Pancreas (tissue), 10 donors: ENCODE measurements at regions not wholly inside any gene's neighbourhood (a gene's known extent, or its start where the extent isn't known, plus 50 kb on each side); places are given as distances from the start of the nearest gene placed in this dataset.

Experiments used
- ATAC-seq, 4 donors: fragments of 200-7000 bp; cut with Tn5 transposase; one replicate each; pipeline versions ENCODE4 v1.8.0 to v1.9.1; 2020; ENCODE audit warnings: mild to moderate bottlenecking in 4 of 4, moderate library complexity in 4 of 4
- DNase-seq, 6 donors: peaks; one replicate each; pipeline ENCODE4 v3.0.0-alpha.2; 2020
- FAIRE-seq: peaks from 2 replicates; lab custom pipeline; 2012; peaks lifted over from hg19 to GRCh38; lab: Jason Lieb, UNC
- H3K27ac ChIP-seq, 4 donors: fragments of 200-600 bp; sonication (generic); 1 replicate in 3 of 4; 2 replicates in 1 of 4; pipeline versions ENCODE4 v1.5.0 to v1.8.0; 2020
- H3K27me3 ChIP-seq, 4 donors: fragments of 200-600 bp; one replicate each; pipeline ENCODE4 v1.8.0; 2021
- H3K36me3 ChIP-seq, 3 donors: fragments of 200-600 bp; sonication (generic) in 1 of 3; one replicate each; pipeline versions ENCODE4 v1.5.0 to v1.8.0; 2020 to 2021
- H3K4me1 ChIP-seq, 3 donors: fragments of 200-600 bp; one replicate each; pipeline ENCODE4 v1.8.0; 2021
- H3K4me3 ChIP-seq, 4 donors: fragments of 200-600 bp; sonication (generic) in 2 of 4; one replicate each; pipeline versions ENCODE4 v1.5.0 to v1.8.0; 2020 to 2021
- H3K9me3 ChIP-seq, 4 donors: fragments of 200-600 bp; one replicate each; pipeline ENCODE4 v1.8.0; 2021
- WGBS, 2 donors: extraction: QIAGEN DNeasy Blood & Tissue Kit; methylation state at CpG; one replicate each; pipeline ENCODE4 v1.1.7; 2013; 5-methylcytosine and 5-hydroxymethylcytosine counted together
- intact Hi-C, 3 donors: fragments of 100-400 bp; cut with DNase I; formaldehyde crosslinking; loops; one replicate each; pipeline versions ENCODE4 v1.11.1 to v1.14.2; 2022
- TF ChIP-seq, protein P1 (sequence below), 4 donors: fragments of 200-600 bp; sonication (generic) in 3 of 4; IDR thresholded peaks; one replicate each; pipeline versions ENCODE4 v1.5.0 to v1.8.0; 2021; ENCODE audit warnings: antibody characterized with exemption in 4 of 4
- donor health status: healthy with polysubstance abuse.
- donor health status: DM: no; HTN: no; CAD: no; lungs with moderate emphysema.
- donor health status: DM: no; HTN: no; CAD: no.
- donor health status: control.
- donor health status: control.
- donor health status: Bipolar disorder and iron deficiency.
- donor health status: DM: yes; HTN: yes; CAD: no.
- donor health status: DM: no; HTN: no; CAD: no.
- donor health status: DM: no; HTN: no; CAD: no.
- donor health status: DM: yes; HTN: yes; CAD: no.

DNA sequence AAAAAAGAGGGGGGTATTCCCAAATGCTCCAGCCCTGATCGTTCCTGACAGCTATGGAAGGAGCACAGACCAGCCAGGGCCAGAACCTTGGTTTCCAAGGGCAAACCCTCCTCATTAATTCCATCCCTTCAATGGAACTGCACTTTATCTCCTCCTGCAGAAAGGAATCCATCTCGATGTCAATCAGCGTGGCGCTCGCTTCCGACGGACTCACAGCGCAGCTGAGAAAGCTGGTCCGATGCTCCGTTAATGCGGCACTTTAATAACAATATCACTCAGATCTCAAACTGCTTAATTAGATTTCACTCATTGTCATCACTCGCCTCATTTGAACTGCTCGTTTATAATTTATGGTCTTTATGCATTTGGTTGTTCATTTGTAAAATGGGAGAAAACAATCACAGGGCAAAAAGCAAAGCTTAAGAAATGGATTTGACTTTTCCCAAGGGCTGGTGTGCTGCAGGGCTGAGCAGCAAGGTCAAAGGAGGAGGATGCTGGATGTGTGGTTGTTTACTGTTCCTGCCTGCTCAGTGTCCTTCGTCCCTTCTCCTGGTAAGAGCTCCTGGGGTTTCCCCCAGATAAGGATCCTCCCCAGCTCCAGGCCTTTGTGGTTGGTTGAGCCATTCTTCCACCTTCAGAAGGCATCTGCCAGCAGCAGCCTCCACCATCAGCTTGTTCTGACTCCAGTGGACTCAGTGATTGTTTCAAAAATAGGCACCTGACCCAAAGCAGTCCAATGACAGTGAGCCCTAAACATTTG lies 152.7 kb downstream of the ANKRD60 start:
- FAIRE-seq (no peak), DNase-seq (no peak), ATAC-seq (peak in 1 of 4 donors; percentile 33)
- H3K9me3 ChIP-seq = no peaks in the 10 kb centered on the region
- peak overlapping the region in 1 of 4 donors; percentile 21 for H3K27ac ChIP-seq
- WGBS, 2 donors = 64 to 75% methylated on average over 14 of the region's 14 CpGs
- no peak overlapping the region for H3K4me3 ChIP-seq
- TF ChIP-seq, protein P1, sequence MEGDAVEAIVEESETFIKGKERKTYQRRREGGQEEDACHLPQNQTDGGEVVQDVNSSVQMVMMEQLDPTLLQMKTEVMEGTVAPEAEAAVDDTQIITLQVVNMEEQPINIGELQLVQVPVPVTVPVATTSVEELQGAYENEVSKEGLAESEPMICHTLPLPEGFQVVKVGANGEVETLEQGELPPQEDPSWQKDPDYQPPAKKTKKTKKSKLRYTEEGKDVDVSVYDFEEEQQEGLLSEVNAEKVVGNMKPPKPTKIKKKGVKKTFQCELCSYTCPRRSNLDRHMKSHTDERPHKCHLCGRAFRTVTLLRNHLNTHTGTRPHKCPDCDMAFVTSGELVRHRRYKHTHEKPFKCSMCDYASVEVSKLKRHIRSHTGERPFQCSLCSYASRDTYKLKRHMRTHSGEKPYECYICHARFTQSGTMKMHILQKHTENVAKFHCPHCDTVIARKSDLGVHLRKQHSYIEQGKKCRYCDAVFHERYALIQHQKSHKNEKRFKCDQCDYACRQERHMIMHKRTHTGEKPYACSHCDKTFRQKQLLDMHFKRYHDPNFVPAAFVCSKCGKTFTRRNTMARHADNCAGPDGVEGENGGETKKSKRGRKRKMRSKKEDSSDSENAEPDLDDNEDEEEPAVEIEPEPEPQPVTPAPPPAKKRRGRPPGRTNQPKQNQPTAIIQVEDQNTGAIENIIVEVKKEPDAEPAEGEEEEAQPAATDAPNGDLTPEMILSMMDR (IDR thresholded peaks at IDR 0.05) = no peak
- no peaks in the 10 kb centered on the region for H3K27me3 ChIP-seq
- no peaks in the 10 kb centered on the region for H3K36me3 ChIP-seq
- H3K4me1 ChIP-seq = no peaks in the 10 kb centered on the region
- intact Hi-C loops = no loop called here

DNA sequence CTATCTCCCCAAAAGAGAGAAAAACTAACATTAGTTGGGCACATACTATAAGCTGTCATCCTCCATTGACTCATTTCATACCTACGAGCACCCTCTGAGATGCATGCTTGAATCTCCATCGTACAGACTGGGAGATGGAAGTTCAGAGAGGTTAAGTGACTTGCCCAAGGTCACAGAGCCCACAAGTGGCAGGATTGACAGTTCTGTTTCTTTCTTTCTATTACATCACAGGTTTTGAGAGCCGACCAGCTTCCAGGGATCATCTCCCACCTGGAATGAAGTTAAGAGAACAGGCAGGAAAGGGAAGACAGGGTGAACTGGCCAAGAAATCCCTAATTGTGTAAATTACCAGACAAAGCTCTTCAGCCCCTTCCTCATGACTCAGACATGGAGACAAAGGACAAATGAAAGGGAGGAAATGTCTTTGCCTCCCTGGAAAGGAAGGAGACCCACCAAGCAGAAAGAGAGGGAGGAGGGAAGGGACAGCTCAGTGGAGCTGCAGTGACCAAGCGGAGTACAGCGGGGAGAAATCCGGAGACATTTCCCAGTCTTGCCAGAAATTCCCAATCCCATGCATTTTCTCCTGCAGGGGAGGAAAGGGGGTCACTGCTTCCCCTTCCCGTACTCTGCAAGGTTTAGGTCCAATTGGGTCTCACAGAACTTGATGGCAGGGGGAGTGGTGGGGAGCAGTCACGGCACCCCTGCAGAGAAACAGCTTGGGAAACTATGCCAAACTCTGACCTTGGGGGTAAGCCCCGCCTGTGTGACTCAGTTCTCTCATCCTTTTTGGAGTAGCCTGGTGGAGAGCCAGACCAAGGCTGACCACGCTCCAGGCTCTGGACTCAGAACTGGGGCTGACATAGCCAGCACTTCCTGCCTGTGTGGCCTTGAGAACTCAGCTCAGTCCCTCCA lies 154.3 kb downstream of the ANKRD60 start:
- peak overlapping the region in 1 of 4 donors; percentile 2 for H3K27ac ChIP-seq
- H3K9me3 ChIP-seq = no peaks in the 10 kb centered on the region
- DNase-seq = no peak
- intact Hi-C loops = no loop called here
- H3K4me1 ChIP-seq = no peaks in the 10 kb centered on the region
- TF ChIP-seq, protein P1 (IDR thresholded peaks at IDR 0.05) = no peak
- H3K27me3 ChIP-seq = no peaks in the 10 kb centered on the region
- 50 to 58% methylated on average over 10 of the region's 10 CpGs for whole genome bisulfite sequencing, 2 donors
- FAIRE-seq = no peak
- H3K4me3 ChIP-seq = no peak overlapping the region
- peak in 3 of 4 donors; percentile 44 to 61 (median 59) for ATAC-seq
- no peaks in the 10 kb centered on the region for H3K36me3 ChIP-seq

- no peak for FAIRE-seq
- intact Hi-C loops = no loop called here
- TF ChIP-seq, protein P1 (IDR thresholded peaks at IDR 0.05) = no peak
- 62 to 79% methylated on average over 15 of the region's 15 CpGs for WGBS, 2 donors
- Histone ChIP-seq H3K4me1 (no peaks in the 10 kb centered on the region), H3K9me3 (no peaks in the 10 kb centered on the region), H3K36me3 (no peaks in the 10 kb centered on the region), H3K27ac (no peak overlapping the region), H3K4me3 (no peak overlapping the region), H3K27me3 (no peaks in the 10 kb centered on the region)
- DNase-seq = no peak
- no peak for ATAC-seq
These were observed 155.5 kb downstream of the ANKRD60 start for GRCh38 chr20:58072695-58073671.

DNA sequence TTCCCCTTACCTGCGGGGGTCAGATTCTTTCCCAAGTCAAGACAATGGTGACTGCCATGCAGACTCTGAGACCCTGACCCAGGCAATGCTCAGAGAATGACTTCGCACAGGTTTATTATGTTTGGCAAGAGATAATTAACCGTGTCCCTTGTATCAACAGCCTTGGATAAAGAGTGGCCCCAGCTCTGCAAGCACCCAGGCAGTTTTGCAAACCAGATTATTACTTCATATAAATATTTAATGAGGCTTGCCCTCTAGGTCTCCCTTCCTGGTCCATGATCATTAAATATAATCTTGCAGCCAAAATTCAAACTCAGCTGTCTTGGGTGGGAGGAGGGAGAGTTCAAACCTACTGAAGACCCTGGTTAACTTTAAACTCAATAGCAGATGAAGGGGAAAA lies 156.5 kb downstream of the ANKRD60 start:
- intact Hi-C loops = no loop called here
- H3K27ac ChIP-seq = no peak overlapping the region
- no peak for DNase-seq
- ATAC-seq = no peak
- 44 to 53% methylated on average over 3 of the region's 3 CpGs for WGBS, 2 donors
- H3K4me1 ChIP-seq = no peaks in the 10 kb centered on the region
- H3K9me3 ChIP-seq = no peaks in the 10 kb centered on the region
- no peak for FAIRE-seq
- H3K4me3 ChIP-seq = no peak overlapping the region
- TF ChIP-seq, protein P1 (IDR thresholded peaks at IDR 0.05) = no peak
- H3K36me3 ChIP-seq = no peaks in the 10 kb centered on the region
- H3K27me3 ChIP-seq = no peaks in the 10 kb centered on the region
